RWPE2 (cell line): ENCODE measurements at regions not wholly inside any gene's neighbourhood (a gene's known extent, or its start where the extent isn't known, plus 50 kb on each side); places are given as distances from the start of the nearest gene placed in this dataset.

Source experiments
- ATAC-seq: fragments of 200-7000 bp; cut with Tn5 transposase; 3 replicates; pipeline ENCODE4 v1.9.1; 2021; ENCODE audit warnings: low read depth
- DNase-seq: peaks from one replicate; pipeline ENCODE4 v3.0.0-alpha.2; 2020; ENCODE audit warnings: low spot score
- H3K27ac ChIP-seq: fragments of 450-650 bp; 2 replicates; pipeline ENCODE4 v1.5.1; 2017; ENCODE audit warnings: mild to moderate bottlenecking; ENCODE audit not compliant: poor library complexity, severe bottlenecking
- H3K27me3 ChIP-seq: fragments of 250-450 bp; sonication (Bioruptor Pico); 2 replicates; pipeline ENCODE4 v1.5.1; 2021; ENCODE audit warnings: mild to moderate bottlenecking, moderate library complexity; ENCODE audit not compliant: insufficient read depth, poor library complexity, severe bottlenecking
- H3K36me3 ChIP-seq: fragments of 250-450 bp; sonication (Bioruptor Pico); 2 replicates; pipeline ENCODE4 v1.5.1; 2020; ENCODE audit warnings: low read depth, mild to moderate bottlenecking, moderate library complexity
- H3K4me1 ChIP-seq: fragments of 250-450 bp; sonication (Bioruptor Pico); 2 replicates; pipeline ENCODE4 v1.5.1; 2021; ENCODE audit warnings: mild to moderate bottlenecking, moderate library complexity; ENCODE audit not compliant: insufficient read depth, poor library complexity, severe bottlenecking
- H3K4me3 ChIP-seq: fragments of 250-450 bp; sonication (Bioruptor Pico); 2 replicates; pipeline ENCODE4 v1.5.1; 2021; ENCODE audit warnings: mild to moderate bottlenecking, moderate library complexity; ENCODE audit not compliant: severe bottlenecking
- H3K9me3 ChIP-seq: fragments of 250-450 bp; sonication (Bioruptor Pico); 2 replicates; pipeline ENCODE4 v1.5.1; 2021; ENCODE audit warnings: mild to moderate bottlenecking, moderate library complexity; ENCODE audit not compliant: severe bottlenecking
- TF ChIP-seq, protein P1 (sequence below): fragments of 450-650 bp; IDR thresholded peaks from one replicate; pipeline ENCODE4 v1.5.1; 2017; ENCODE audit warnings: mild to moderate bottlenecking, moderate library complexity; ENCODE audit not compliant: poor library complexity, severe bottlenecking

DNA sequence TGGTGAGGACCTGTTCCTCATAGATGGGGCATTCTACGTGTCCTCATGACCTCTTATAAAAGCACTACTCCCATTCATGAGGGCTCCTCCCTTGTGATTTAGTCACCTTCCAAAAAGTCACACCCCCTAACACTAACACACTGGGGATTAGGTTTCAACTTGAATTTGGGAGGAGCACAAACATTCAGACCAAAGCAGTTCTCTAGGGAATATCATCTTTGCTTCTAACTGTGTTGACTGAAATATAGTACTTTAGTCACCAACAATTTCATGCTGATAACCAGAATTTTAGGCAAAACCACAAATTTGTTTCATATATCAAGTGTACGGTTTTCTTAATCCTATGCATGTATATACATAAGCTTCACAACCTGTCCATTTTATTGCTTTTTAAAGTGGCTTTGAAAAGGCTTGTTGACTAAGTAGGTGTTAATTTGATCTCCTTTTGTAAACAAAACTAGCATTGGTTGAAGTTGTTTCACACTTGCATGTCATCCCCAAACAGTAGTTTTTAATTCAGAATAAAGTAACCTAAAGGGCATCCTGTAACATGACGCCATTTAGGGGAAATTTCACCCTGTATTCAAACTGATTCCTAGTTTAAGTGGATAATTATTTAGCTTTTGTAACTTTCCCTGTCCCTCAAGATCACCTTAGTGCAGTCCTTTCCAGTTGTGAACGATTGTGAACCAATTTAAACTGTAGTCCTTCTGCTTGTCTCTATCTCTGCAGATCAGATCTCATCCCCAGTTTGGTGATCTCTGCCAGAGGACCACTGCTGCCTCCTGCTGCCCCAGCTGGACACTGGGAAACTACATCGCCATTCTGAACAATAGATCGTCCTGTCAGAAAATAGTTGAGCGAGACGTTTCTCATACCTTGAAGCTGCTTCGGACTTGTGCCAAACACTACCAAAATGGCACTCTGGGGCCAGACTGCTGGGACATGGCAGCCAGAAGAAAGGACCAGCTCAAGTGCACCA is 141.1 kb downstream of the TLR5 start:
- Histone ChIP-seq H3K9me3 (no peaks in the 10 kb centered on the region), H3K36me3 (no peaks in the 10 kb centered on the region), H3K27me3 (no peaks in the 10 kb centered on the region), H3K4me3 (no peak overlapping the region), H3K4me1 (no peaks in the 10 kb centered on the region), H3K27ac (no peak overlapping the region)
- TF ChIP-seq, protein P1, sequence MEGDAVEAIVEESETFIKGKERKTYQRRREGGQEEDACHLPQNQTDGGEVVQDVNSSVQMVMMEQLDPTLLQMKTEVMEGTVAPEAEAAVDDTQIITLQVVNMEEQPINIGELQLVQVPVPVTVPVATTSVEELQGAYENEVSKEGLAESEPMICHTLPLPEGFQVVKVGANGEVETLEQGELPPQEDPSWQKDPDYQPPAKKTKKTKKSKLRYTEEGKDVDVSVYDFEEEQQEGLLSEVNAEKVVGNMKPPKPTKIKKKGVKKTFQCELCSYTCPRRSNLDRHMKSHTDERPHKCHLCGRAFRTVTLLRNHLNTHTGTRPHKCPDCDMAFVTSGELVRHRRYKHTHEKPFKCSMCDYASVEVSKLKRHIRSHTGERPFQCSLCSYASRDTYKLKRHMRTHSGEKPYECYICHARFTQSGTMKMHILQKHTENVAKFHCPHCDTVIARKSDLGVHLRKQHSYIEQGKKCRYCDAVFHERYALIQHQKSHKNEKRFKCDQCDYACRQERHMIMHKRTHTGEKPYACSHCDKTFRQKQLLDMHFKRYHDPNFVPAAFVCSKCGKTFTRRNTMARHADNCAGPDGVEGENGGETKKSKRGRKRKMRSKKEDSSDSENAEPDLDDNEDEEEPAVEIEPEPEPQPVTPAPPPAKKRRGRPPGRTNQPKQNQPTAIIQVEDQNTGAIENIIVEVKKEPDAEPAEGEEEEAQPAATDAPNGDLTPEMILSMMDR: no peak
- no peak for ATAC-seq
- no peak for DNase-seq

GRCh38 chr1:223003549-223003948 is 139.5 kb downstream of the TLR5 start:
- no peak for ATAC-seq

GRCh38 chr1:223006371-223006770 is 136.7 kb downstream of the TLR5 start:
- Histone ChIP-seq H3K4me1 (no peaks in the 10 kb centered on the region), H3K9me3 (no peaks in the 10 kb centered on the region)
- TF ChIP-seq, protein P1: no peak

More at GRCh38 chr1:223003549-223003948, 139.5 kb downstream of the TLR5 start:
- Histone ChIP-seq H3K4me3 (no peak overlapping the region), H3K36me3 (no peaks in the 10 kb centered on the region), H3K27ac (no peak overlapping the region), H3K27me3 (no peaks in the 10 kb centered on the region), H3K9me3 (no peaks in the 10 kb centered on the region), H3K4me1 (no peaks in the 10 kb centered on the region)
- TF ChIP-seq, protein P1: no peak
- DNase-seq: no peak

GRCh38 chr1:223006917-223007648 is 136.0 kb downstream of the TLR5 start:
- no peaks in the 10 kb centered on the region for H3K4me1 ChIP-seq
- H3K9me3 ChIP-seq: no peaks in the 10 kb centered on the region
- no peak overlapping the region for H3K4me3 ChIP-seq
- no peak overlapping the region for H3K27ac ChIP-seq
- no peaks in the 10 kb centered on the region for H3K27me3 ChIP-seq
- no peaks in the 10 kb centered on the region for H3K36me3 ChIP-seq
- DNase-seq (no peak), ATAC-seq (no peak)
- TF ChIP-seq, protein P1: no peak

More at GRCh38 chr1:223006371-223006770, 136.7 kb downstream of the TLR5 start:
- Histone ChIP-seq H3K4me3 (no peak overlapping the region), H3K36me3 (no peaks in the 10 kb centered on the region), H3K27ac (no peak overlapping the region), H3K27me3 (no peaks in the 10 kb centered on the region)
- ATAC-seq: no peak
- DNase-seq: no peak
